NCI-H128 (cell line): ENCODE measurements at regions not wholly inside any gene's neighbourhood (a gene's known extent, or its start where the extent isn't known, plus 50 kb on each side); places are given as distances from the start of the nearest gene placed in this dataset.
"Not testable (repeated sequence)": the region's sequence is repeated elsewhere in the genome, so short reads cannot be mapped to it uniquely, and the experiment has no call there.

Experiments
- DNase-seq: peaks from one replicate; lab custom pipeline; 2025; ENCODE audit not compliant: unreplicated experiment; lab: John Stamatoyannopoulos, UW

DNA sequence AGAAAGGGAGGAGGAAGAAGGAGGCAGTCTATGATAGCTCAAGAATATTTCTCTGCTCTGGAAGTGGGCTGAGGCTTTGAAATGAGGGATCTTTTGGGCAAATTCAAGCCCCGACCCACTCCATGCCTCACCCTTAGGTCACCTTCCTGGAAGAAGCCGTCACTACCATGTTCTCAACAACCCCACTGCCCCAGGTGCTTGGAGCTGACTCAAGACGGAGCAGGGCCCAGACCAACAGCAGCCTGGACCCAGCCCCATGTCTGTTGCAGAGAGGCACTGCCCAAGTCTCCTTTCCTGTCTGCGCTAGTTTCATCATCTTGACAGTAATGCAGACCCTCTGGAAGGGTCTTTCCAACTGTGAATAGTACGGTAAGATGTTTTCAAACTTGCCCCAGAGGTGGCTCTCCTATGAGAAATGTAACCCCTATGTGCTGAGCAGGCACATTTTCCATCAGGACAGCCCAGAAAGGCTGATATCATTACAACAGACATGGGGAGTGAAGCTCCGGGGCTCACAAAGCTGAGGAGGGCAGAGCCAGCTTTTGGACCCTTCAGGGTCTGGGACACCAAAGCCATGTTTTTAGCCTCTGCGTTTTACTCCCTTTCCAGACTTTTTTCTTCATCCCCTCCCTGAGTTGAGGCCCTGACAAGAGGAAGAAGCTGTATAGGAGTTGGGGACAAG, 128.2 kb upstream of the LARP1 start:
- no peak for DNase-seq

DNA sequence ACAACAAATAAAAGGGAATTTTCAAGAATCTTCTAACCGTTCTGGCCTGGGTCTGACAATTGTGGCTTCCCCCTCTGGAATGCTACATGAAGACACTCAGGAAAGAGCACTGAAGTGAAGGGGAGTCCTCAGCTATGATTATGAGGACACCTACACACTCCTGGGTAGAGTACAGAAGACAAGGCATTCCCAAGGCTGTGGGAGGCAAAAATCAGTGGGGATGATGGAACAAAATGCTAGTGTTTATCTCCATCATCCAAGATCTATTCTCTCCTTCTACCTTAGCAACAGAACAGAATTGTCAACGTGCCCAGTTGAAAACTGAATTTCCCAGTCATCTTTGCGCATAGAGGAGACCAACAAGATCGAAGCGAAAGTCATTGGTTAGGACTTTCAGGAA, 130.1 kb upstream of the LARP1 start:
- DNase-seq: no peak

DNA sequence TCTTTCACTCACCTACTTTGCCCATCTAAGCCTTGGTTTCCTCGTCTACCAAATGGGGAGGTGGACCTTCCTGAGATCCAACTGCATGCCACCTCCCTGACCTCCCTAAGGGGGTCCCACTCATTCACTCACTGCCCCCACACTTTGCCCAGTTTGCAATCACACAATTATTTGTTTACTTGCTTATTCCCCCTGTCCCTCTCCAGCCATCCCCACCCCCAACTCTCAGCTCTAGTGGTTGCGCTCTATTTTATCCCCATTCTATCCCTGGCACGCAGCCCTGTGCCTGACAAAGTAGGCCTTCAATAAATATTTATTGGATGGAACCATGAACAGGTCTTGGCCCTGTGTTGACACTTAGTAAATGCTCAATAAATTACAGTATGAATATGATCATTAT, 130.8 kb upstream of the LARP1 start:
- DNase-seq: no peak

DNA sequence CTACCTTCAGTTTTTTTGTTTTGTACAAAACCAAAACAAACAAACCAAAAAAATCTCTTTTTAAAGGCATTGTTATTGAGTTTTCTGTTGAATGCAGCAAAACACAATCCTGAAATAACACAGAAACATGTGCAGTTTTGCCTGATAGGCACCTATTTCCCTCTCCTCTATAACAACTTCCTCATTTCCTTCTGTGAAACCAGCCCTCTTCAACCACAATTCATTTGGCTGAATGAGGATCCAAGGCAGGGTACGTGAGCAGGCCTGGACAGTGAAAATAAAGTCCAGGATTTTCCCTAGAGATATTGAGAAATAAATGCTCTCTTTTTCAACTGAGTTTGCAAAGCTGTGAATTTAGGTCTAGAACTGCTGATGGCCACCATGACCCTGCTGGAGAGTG, 134.8 kb upstream of the LARP1 start:
- DNase-seq: no peak

DNA sequence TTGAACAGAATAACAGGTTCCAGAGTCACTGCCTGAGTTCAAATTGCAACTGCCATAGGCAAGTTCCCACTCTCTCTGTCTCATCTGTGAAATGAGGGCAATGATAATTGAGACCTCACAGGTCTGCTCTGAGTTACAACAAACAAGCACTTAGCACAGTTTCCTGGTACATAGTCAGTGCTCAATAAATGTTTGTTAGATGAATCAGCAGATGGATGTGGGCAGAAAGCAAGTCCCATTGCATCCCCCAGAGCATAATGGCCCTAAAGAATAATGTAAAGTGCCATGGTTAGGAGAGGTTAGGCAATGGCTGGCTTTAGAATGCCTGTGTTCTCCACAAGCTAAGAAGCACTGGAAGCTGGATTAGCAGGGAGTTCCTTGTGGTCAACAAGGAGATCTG, 136.5 kb upstream of the LARP1 start:
- DNase-seq: no peak

DNA sequence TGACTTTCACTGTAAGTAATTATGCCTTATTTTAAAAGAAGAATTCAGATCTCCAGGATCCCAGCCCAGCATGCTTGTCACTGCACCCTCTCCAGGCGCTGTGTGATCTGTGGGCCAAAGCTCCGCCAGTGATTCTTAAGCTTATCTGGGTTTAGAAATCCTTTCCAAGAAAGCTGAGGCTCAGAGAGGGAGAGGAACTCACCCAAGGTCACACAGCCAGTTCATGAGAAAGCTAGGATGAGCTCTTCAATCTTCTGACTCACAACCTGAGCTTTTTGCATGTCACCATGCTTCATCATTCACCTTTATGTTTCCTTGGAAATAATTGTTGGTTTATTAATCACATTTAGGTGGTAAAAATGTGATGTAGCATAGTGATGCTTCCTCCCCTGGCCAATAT, 136.6 kb upstream of the HAND1 start:
- no peak for DNase-seq

DNA sequence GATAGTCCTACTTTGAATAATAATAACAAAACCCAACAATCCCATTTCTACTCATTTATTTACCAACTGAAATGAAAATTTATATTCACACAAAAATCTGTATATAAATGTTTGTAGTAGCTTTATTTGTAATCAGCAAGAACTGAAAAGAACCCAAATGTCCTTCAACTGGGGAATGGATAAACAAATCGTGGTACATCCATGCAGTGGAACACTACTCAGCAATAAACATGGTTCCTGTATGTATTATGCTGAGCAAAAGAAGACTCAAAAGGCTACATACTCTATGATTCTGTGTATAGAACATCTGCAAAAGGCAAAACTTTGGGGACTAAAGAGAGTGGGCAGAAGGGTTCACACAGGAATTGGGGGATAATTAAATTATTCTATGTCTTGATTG, 136.1 kb upstream of the HAND1 start:
- no peak for DNase-seq

DNA sequence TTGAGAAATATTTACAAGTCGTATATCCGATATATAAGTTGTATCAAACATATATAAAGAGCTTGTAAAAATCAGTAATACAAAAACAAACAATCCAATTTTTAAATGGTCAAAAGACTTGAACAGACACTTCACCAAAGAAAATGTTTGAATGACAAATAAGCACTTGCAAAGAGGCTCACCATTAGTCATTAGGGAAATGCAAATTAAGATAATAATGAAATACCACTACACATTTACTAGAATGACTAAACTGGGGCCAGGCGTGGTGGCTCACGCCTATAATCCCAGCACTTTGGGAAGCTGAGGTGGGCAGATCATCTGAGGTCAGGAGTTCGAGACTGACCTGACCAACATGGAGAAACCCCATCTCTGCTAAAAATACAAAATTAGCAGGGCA, 134.6 kb upstream of the HAND1 start:
- DNase-seq: no peak

DNA sequence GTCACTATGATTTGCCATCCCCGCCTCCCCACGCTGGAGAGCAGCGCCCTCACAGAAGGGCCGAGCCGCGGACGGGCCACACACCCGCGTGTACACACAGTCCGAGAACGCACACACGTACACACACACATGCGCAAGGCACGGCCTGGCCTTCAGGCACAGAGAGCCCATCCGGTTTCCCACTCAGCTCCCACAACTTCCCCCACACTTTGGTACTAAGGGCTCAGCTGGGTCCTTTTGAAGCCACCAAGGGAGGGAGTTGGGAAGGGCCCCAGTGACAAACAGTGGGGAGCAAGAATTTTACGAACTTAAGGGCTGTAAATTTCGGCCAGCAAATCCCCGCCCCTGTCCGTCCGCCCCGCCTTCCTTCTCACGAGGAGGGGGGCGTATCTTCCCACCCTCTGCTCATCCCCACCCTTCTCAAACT, 133.3 kb upstream of the HAND1 start:
- no peak for DNase-seq

DNA sequence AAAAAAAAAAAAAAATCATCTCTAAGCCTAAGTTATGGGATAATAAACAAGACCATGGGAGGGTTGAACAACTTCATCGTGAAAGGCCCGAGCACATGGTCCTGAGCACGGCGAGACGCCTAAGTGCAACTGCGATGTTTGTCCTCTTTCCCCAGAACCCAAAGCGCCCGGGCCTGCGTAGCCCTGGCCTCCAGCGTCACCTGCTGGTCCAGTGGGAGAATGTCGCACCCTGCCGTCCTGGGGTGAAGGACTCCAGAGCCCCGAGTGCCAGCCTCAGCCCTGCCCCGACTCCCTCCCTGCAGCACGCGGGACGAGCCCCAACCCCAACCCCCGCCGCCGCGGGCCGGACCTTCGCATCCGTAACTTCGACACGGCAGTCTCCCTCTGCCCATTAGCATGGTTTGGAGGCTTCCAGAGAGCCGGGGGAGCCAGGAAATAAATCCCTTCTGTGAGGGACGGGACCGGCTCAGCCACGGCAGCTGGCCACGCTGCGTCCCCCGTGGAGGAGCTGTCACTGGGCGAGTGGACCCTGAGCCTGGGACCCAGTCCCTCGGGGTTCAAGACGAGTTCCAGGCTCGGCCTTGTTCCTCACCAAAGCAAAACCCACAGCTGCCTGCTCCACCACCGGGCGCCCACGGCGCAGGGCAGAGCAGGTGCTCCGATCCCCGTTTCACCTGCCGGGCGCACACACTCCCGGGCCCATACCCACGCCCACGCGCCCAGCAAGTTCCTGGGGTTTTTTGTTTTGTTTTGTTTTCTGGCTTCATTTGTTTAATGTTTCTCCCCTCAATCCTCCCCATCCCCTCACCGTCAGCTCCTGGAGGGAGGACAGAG, 132.5 kb upstream of the HAND1 start:
- DNase-seq: peak; percentile 50

DNA sequence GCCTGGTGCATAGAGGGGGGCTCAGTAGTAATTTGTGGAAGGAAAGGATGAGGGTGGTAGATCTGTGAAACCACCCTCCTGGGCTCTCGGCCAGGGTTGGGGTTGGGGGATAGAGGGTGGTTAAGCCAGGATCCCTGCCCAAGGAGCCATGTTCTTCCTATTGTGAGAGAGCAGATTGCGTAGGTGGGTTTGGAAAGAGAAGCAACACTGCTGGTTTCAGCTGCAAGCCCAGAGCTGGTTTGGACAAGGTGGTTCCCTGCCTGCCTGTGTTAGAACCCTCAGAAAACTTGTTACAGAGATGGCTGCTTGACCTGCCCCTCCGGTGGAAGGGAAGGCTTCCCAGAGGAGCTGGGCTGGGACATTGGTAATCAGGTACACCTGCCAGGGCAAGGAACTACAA, 131.2 kb upstream of the HAND1 start:
- DNase-seq: no peak

DNA sequence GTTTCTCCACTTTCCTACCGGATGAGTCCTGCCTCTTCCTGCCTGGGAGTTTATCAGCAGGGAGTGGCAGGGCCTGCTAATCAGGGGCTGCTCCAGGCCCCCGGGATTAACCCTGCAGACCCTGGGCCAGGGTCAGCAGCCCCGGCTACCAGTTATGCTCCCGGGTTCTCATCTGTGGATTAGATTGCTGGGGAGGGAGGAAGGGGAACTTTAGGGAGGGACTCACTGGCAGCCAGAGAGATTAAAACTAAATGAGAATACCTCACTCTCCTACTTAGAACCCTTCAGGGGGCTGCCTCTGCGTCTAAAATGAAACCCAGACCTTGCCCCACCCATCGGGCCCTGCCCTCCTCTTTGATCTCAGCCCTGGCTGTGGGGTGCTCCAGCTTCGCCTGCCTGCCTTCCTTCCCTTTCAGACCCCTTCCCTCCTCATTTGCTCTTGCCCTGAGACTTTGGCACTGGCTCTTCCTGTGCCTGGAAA, 130.5 kb upstream of the HAND1 start:
- no peak for DNase-seq

DNA sequence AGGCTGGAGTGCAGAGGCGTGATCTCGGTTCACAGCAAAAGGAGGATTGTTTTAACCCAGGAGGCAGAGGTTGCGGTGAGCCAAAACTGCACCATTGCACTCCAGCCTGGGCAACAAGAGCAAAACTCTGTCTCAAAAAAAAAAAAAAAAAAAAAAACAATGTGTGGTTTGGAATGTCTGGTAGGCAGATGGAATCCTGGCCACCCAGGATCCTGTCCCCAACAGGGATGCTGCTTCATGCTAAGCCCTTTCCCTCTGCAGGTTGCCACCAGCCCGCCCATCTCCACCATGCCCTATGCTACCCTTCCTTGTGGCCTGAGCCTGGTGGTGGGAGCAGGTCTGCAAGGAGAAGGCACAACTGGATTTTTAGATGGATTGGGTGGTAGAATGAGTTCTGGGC, 129.7 kb upstream of the HAND1 start:
- no peak for DNase-seq

DNA sequence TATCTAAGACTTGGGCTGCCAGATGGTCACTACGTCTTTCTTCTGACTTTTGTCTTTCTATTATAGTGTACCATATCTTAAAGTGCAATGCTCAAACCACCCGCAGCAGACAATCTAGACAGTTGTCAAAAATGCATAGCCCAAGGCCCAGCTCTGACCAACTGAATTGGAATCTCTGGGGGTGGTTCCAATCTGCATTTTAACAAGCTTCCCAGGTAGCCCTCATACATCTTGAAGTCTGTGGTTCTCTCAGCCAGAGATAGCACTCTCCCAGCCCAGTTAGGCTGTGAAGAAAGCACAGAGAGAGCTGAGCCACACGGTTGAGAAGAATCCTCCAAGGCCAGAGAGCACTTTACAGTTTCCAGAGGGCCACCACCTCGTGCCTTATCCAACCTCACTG, 128.2 kb upstream of the HAND1 start:
- no peak for DNase-seq

DNA sequence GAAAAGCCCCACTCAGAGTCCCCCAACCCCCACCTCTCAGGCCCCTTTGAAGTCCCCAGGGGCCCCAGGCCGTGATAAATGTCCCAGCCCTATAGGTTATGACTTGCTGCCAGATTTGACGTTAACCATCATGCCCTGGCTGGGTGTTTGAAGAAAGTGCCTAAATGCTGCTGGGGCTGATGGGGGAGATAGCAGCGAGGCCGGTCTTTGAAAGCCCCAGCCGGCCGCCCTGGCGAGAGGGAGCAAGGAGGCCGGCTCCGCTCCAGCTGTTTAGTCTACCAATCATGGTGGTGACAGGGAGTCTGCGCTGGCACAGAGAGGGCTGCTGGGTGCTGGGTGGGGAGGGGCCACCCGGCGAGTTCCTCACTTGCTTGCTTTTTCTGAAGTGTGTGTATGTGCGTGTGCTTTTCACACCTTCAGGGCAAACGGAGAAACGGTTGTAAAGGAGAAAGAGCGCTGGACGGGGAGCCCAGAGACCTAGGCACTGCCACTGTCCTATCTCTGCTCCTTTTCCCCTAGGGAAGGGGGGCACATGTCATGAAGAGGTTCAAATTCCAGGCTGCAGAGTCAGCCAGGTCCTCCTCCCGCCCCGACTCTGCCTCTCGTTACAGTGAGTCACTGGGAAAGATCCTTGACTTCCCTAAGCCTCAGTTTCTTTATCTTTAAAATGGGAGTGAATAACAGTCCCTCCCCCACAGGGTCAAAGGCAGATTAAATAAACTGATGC, 126.1 kb upstream of the HAND1 start:
- DNase-seq: no peak

DNA sequence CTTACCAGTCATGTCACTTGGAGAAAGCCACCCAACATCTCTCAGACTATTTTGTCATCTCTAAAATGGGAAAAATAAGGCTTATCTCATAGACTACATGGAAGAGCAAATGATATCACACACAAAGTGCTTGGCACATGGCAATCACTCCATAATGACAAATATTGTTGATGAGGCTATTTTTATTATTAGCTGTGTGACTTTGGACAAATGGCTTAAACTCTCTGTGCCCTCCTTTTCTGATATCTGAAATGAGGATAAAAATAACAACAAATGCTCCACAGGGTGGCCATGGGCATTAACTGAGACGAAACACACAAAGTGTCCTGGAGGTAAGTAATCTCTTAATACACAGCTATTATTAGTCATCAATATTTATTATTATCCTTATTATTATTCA, 125.5 kb upstream of the HAND1 start:
- DNase-seq: no peak

DNA sequence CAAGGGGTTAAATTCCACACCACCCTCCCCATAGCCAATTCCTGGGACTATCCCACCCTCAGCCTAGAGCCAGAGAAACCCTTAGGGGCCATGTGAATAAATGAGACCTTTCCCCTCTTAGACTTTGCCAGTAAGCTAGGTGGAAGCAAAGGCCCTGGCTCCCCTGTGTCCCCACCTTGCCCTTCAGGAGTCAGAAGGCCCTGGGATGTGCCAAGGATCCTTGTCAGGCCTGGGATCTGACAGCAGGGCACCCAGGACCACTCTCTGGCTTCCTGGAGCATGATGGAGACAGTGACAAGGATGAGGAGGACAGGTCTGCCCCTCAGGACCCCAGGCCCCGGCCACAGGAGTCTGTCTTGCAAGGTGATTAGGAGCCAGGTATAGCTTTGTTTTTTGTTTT, 125.0 kb upstream of the HAND1 start:
- no peak for DNase-seq

DNA sequence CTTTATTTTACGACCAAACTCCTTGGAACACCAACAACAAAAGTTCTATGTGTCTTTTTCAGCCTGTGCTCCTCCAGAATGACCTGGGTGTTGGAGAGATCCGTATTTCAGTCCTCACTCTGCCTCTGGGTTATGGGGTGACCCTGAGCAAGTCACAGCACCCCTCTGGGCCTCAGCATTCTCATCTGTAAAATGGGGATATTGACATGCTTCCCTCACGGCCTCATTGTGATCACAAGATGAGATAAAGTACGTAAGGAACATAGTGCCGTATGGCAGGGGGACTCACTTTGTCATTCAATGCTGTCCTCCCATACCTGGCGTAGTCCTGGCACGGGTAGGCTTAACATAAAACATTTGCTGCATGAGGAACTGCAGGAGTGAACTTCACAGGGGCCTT, 123.0 kb upstream of the HAND1 start:
- DNase-seq: no peak

DNA sequence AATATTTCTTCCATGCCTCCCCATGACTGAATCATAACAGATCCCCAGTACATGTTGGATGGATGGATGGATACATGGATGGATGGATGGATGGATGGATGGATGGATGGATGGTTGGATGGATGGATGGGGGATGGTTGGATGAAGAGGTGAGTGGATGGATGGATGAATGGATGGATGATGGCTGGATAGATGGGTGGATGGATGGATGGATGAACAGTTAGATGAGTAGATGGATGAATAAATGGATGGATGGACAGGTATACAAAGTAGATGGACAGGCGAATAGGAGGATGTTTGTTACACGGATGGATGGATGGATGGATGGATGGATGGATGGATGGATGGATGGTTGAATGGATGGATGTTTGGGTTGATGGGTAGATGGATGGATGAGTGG, 120.0 kb upstream of the HAND1 start:
- no peak for DNase-seq

DNA sequence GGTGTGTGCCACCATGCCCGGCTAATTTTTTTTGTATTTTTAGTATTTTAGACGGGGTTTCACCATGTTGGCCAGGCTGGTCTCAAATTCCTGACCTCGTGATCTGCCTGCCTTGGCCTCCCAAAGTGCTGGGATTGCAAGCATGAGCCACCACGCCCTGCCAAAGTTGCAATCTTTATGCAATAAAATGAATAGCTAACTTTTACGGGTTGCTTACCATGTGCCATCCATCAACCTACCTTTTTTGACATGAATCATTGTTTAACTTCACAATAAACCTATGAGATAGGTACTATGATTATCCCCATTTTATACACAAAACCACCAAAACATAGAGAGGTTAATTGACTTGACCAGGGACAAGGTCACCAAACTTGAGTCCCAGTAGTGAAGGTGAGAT, 118.8 kb upstream of the HAND1 start:
- DNase-seq: not testable (repeated sequence)

DNA sequence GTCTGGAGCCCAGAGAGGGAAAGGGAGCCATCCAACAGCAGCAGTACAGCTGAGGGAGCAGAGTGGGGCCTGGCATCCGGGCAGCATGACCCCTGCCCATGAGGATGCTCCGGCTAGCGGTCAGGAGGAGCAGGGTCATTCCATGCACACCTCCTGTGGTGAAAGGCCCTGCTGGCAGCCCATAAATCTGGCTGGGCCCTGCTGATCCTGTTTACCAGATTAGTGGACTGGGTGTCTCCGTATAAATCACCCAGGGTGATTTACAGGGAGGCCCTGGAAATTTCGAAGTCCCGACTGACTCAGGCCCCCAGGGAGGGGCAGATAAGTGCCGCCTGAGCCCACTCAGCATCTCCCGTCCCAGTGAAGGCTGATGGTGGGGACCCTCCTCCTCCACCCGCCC, 117.6 kb upstream of the HAND1 start:
- no peak for DNase-seq

DNA sequence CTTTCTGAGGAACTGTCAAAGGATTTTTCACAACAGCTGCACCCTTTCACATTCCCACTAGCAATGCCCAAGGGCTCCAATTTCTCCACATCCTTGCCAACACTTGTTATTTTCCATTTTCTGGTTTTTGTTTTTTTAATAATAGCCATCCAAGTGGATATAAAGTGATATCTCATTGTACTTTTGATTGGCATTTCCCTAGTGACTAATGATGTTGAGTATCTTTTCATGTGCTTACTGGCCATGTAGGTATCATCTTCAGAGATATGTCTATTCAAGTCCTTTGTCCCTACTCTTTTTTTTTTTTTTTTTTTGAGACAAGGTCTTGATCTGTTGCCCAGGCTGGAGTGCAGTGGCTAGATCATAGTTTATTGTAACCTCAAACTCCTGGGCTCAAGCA, 115.8 kb upstream of the HAND1 start:
- DNase-seq: no peak
